Posterior cingulate gyrus (tissue), 11 donors: ENCODE measurements at regions not wholly inside any gene's neighbourhood (a gene's known extent, or its start where the extent isn't known, plus 50 kb on each side); places are given as distances from the start of the nearest gene placed in this dataset.

Experiments
- DNase-seq, 10 donors: peaks; one replicate each; pipeline versions ENCODE4 v3.0.0 to v3.0.0-alpha.2; 2020 to 2021; ENCODE audit warnings: mixed read lengths in 3 of 10
- intact Hi-C: fragments of 100-400 bp; cut with DNase I; formaldehyde crosslinking; loops from one replicate; pipeline ENCODE4 v1.15.1; 2023

DNA sequence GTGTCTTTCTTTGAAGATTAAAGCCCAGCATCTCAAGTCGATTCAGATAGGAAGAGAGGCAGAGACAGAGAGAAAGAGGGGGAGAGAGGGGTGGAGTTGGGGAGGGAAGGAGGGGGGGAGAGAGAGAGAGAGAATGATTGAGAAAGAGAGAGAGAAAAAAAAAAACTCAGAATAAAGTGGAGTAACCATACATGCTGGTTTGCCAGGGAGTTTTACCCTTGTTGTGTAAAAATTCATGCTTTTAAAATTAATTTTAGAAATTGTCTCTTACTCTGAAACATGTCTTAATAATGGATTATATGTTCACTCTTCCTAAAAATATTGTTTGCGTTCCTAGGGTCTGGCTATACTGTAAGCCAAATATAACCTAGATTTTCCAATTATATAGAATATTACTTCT lies 908.5 kb downstream of the DSC3 start:
- intact Hi-C loops: no loop called here

DNA sequence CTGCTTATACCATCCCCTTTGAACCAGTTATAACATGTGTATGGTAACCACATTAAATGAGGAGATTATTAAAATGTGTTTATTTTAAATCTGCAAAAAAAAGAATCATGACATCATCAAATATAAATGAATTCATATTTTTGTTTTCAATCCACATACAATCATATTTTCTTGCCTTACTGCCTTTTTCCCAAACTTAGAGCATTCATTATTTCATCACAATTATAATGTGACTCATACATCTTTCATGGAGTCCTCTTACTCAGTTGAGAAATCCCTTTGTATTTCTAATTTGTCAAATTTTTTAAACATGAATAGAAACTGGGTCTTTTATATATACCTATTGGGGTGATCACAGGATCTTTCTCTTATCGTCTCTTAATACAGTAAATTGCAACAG lies 909.6 kb downstream of the DSC3 start:
- intact Hi-C loops: no loop called here
- no peak for DNase-seq

More for the DNA sequence above, 908.5 kb downstream of the DSC3 start:
- DNase-seq: no peak

DNA sequence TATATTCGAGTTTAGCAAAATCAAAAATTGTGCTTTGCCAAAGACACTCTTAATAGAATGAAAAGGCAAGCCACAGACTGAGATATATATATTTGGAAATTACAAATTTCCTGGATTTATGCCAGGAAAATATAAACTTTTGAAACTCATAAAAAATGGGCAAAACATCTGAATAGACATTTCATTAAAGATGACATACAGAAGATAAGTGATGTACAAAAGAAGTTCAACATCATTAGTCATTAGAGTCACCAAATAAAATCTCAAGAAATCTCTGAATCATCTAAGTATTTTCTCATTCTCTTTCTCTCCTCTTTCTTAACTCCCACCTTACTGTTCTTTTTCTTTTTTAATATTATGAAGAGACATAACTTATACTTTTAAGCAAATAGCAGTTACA lies 921.1 kb downstream of the DSC3 start:
- DNase-seq: no peak
- intact Hi-C loops: no loop called here

DNA sequence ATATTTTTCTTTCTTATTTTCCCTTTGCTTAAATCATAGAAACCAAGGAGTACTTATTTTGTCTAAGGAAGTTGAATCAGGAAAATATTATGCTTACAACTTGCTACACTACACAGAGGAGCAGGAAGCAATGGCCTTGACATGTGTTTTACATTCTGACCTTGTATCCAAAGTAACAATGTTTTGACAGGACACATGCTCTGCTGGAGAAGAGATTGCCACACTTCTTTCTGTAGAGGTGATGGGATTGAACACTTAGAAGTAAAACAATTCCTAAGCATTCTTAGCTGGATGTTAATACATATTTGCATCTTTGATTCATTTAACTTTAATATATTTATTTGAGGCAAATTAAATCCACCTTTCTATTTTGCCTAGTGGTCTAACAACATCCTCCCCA lies 929.1 kb downstream of the DSC3 start:
- intact Hi-C loops: no loop called here
- no peak for DNase-seq

DNA sequence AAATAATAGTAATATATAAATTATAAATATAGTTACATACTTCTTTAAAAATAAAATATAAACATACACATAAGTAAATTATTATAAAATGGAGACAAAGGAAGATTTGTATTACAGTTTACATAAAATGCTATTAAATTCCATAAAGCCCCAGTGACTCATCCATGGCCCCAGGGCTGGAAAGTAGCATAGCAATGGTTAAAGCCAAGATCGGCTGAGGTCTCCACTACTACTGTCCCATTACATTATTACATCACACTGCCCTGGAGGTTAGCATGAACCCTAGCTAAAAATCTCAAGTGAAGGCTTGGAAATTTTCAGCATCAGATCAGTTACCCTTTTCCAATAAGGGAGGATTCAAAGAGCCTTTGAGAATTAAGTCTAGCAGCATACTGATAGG lies 936.2 kb downstream of the DSC3 start:
- intact Hi-C loops: no loop called here

DNA sequence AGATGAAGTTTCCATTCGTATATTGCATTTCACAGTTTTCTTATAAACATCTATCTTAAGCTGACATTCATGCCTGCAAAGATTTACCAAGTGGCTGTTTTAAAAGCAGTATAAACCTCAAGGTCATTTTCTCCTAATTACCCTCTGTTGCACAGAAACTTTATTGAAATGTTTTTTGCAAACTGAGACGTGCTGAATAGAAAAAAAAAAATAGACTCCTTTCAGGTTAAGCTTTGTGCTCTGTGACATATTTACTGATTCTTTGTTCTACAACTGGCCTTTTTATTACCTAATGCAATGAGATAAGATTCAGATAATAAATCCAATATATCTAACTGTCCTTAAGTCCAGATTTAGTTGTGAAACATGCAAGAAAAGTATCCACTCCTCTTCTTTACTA lies 938.7 kb downstream of the DSC3 start:
- intact Hi-C loops: no loop called here
- DNase-seq: no peak

More for the DNA sequence above, 936.2 kb downstream of the DSC3 start:
- no peak for DNase-seq

DNA sequence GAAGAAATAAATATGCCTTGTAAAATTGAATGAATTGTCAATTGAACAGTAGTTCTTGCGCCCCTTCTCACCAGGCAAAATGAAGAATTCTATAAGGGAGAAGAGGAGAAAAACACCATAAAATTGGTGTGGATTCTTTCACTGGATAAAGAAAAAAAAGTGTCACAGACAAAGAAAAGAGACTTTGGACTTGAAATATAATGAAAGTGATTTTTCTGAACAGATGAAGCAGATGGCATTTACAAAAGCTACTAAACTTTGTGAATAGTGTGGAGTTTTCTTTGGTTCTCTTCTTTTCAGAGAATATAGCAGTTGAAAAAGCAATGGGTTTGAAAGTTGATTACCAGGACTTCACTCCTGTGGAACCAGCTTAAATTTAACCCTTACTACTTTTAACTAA lies 945.7 kb downstream of the DSC3 start:
- no peak for DNase-seq
- intact Hi-C loops: no loop called here

DNA sequence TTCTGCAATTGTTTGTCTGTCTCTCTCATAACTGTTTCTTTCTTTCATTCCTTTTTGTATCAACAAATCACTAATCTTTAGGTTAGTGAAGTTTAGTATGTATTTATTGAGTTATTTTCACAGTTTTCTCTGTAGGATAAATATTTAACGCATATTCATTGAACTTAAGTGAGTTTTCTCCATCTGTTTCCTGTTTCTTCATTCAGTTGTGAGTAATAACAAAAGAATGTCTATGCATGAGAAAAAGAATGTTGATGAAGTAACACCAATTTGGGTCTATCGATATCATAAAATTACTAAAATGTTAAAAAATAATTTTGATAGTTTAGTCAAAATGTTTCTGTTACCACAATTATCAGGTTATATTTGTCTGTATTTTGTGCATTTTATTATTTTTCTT lies 948.0 kb downstream of the DSC3 start:
- intact Hi-C loops: no loop called here
- DNase-seq: no peak

DNA sequence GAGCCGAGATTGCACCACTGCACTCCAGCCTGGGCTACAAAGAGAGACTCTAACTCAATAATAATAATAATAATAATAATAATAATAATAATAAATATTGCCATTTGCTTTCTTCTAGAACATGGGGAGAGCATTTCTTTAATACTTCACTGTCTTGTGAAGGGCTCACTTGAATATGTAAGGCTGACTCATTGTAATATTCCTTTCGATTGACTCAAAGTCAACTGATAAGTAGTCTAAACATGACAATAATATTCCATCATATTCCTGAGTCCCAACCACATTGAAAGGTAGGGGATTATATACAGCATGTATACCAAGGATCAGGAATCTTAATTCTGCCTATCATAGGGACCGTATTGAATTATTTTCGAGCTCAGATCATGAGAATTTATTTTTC lies 949.2 kb downstream of the DSC3 start:
- intact Hi-C loops: no loop called here

DNA sequence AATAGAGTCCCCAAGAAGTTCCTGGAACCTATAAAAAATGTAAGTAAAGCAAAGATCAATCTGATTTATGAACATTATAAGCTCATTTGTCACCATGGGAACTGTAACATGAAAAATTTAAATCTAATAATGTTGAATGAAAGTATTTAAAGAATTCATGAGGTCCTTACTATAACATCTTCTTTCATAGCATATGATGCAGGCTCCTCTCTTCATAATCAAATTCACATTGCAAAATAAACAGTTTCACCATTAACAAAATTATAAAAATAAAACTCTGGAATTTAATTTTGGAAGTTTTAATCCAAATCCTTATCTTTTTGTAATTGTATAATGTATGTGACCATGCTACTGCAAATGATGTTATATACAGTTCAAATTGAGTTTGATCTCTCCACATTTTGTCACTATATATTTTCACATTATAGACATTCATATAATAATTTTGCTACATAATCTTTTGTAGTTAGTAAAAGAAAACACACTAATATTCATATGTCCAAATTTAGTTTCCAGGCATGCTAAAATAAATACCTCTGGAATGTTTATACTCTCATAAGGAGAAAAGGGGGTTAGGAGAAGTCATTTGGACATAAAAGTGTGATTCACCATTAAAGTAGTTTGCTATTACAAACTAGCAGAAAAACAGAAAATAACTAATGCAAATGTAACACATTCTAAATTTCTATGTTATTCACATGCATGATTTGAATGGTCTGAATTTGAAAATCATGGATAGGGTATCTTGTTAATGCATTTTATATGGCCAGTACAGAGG lies 954.1 kb downstream of the DSC3 start:
- intact Hi-C loops: no loop called here
- no peak for DNase-seq

More for the DNA sequence above, 949.2 kb downstream of the DSC3 start:
- DNase-seq: no peak

DNA sequence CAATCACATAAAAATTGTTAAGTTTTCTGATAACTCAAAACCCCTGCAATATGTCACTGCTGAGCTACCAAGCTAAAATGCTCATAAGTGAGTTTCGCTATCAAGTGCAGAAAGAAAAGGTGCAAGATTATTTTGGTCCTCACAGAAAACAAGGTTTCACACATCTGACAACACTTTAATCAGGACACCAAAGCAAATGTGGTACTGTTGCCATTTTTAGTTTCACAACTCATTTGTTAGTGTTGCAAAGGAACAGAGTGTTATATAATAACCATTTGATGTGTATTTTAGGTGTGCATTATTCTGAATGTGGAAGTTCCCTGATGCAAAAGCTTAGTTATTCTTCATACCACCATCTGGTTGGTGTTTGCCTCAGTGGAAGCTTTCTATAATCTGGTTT lies 956.2 kb downstream of the DSC3 start:
- no peak for DNase-seq
- intact Hi-C loops: no loop called here

DNA sequence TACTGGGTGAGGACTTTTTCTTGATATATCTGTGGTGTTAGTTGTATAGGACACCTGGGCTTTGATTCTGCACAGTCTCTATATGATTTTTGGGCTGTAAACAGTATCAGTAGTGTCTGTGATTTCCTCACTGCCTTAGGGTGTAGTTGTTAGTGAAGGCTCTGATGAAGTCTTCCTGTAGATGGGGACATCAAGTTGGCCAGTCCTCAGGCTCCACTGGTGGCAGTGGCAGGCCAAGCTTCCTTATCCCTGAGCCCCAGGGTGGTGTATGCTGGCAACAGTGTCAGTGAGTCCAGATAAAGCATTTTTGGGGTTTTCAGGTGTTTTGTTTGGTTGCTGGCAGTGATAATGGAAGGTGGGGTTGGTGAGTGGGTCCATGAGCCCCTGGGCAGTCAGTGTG lies 961.4 kb downstream of the DSC3 start:
- DNase-seq: no peak
- intact Hi-C loops: no loop called here

DNA sequence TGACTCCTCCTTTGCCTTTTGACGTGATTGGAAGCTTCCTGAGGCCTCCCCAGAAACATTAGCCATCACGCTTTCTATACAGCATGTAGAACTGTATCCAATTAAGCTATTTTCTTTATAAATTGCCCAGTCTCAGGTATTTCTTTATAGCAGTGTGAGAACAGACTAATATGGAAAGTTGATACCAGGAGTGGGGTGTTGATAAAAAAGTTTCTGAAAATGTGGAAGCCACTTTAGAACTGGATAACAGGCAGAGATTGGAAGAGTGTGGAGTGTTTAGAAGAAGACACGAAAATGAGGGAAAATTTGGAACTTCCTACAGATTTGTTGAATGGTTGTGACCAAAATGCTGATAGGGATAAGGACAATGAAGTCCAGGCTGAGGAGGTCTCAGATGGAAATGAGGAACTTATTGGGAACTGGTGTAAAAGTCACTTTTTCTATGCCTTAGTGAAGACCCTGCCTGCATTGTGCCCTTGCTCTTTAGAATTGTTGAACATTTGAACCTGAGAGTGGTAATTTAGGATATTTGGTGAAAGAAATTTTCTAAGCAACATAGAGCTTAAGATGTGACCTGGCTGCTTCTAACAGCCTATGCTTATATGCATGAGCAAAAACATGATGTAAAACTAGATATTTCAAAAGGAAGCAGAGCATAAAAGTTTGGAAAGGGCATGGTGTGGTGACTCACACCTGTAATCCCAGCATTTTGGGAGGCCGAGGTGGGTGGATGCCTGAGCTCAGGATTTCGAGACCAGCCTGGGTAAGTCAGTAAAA lies 969.7 kb downstream of the DSC3 start:
- DNase-seq: no peak
- intact Hi-C loops: no loop called here

DNA sequence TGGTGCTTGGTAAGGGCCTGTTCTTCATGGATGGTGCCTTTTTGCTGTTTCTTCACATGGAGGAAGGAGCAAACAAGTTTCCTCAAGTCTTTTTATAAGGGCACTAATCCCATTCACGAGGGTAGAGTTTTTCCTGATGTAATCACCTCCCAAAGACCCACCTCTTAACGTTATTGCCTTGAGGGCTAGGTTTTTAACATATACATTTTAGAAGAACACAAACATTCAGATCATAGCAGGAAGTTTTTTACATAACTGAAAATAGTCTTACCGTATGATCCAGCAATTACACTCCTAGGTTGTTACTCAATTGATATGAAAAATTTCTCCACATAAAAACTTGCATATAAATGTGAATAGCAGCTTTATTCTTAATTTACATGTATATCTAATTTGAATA lies 976.3 kb downstream of the DSC3 start:
- intact Hi-C loops: no loop called here
- no peak for DNase-seq

DNA sequence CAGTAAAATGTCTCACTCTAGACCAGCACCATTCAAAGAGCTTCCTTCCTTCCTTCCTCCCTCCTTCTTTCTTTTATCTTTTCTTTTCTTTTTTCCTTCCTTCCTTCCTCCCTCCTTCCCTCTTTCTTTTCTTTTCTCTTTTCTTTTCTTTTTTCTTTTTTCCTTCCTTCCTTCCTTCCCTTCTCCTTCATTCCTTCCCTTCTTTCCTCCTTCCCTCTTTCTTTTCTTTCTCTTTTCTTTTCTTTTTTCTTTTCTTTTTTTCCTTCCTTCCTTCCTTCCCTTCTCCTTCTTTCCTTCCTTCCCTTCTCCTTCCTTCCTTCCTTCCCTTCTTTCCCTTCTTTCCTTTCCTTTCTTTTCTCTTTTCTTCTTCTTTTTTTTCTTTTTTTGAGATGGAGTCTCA lies 985.1 kb downstream of the DSC3 start:
- DNase-seq: no peak
- intact Hi-C loops: no loop called here

DNA sequence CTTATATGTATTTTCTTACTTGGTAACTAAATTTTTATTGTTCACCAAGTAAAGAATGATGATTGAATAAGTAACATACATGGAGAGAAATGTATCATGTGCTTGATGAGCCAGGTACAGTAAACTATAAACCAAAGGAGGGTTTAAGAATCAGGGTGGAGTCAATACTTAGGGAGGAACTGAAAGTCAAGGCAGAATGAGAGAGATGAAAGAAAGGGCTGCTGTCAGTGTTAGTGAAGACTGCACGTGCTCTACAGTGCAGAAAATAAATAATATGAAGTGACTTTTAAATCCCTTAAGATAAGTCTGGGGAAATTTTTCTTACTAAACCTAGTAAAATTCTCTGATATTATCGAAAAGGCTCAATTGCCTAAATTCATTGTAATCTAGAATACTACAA lies 986.0 kb downstream of the DSC3 start:
- intact Hi-C loops: no loop called here
- no peak for DNase-seq

DNA sequence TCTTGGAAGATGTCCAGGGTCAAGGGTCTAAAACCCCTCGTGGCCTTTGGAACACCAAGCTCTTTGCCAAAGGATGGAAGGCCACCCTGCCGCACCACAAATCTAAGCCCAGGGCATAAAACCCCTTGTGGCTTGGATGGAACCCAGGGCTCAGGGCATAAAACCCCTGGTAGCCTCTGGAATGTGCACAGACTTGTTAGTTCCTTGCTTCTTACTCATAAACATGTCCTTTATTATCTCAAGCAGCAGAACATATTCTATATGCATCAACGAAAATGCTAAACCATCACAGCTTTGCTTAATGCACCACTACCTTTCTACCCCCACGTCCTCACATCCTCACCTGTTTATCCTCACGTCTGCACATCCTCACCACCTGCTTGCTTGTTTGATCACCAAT lies 998.0 kb downstream of the DSC3 start:
- DNase-seq: no peak
- intact Hi-C loops: no loop called here

DNA sequence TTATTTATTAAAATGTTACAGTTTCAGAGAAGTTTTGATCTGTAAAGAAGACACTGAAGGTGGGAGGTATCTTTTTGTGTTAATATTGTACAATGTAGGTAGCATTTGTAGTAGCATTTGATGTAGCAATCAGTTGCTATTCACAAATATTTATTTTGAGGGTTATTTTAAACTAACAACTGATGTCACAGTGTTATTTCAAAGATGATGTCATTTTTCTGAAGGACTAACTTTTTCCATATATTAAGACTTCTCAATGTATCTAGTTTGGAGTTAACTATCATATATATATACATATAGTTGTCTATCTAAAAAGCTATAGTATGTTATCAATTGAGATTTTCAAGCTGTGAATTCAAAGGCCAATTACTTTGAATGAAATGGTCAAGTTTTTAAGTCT lies 1003.3 kb downstream of the DSC3 start:
- DNase-seq: no peak
- intact Hi-C loops: no loop called here

DNA sequence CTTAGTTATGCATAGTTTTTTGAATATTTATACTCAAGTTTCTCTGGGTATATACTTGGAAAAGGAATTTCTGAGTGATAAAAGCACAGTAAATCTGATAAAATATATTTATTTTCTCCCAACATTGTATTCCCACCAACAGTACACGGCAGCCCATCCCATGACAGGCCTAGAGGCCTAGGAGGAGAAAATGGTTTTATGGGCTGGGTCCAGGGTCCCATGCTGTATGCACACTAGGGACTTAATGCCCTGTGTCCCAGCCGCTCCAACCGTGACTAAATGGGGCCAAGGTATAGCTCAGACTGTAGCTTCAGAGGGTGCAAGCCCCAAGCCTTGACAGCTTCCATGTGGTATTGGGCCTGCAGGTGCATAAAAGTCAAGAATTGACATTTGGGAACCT lies 1007.7 kb downstream of the DSC3 start:
- intact Hi-C loops: no loop called here
- DNase-seq: no peak

DNA sequence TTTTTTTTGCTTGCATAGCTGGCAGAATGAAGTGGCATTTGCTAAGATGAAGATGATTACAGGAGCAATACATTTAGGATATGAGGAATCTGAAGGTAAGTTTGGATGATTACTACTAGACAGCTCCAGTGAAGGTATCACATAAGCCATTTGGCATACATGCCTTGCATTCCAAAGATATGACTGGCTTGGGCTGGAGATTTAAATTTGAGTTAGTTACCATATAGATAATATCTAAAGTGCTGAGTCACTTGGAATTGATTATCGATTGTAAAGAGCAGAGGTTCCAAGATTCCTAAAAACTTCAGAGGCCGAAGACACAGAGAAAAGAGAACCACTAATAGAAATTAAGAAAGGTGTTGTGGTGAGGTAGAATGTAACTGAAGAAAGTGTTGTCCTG lies 1026.4 kb downstream of the DSC3 start:
- no peak for DNase-seq
- intact Hi-C loops: no loop called here

DNA sequence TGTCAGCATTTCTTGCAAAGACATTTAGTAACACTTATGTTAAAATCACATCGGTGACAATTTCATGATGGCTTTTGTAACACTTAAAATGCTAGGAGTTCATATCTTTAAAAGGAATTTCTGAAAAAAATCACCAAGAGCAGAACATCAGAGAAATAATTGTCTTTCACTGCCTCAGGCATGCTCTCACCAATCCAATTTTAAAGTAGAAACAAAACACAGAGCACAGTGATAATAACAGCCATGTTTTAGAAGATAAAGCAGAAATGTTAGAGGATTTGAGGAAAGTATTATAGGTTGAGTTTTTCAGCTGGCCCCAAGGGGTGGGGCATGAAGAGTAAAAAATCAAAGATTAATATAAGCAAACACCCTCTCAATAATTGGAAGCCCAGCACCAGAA lies 1037.6 kb downstream of the DSC3 start:
- intact Hi-C loops: no loop called here

DNA sequence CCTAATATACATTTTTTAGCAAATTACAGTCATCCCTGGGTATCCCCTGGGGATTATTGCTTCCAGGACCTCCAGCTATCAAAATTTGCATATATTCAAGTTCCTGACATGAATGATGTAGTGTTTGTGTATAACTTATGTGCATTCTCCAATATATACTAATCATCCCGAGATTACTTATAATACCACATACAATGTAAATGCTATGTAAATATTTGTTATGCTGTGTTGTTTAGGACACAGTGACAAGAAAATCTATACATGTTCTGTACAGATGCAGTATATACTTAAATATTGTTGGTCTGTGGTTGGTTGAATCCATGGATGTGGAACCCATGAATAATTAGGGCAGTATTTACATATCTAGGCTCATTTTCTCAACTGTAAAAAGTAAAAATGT lies 1060.3 kb downstream of the DSC3 start:
- no peak for DNase-seq
- intact Hi-C loops: no loop called here

More for the DNA sequence above, 1037.6 kb downstream of the DSC3 start:
- DNase-seq: no peak
